ENCODE measurements at regions not wholly inside any gene's neighbourhood (a gene's known extent, or its start where the extent isn't known, plus 50 kb on each side); places are given as distances from the start of the nearest gene placed in this dataset.

DNA sequence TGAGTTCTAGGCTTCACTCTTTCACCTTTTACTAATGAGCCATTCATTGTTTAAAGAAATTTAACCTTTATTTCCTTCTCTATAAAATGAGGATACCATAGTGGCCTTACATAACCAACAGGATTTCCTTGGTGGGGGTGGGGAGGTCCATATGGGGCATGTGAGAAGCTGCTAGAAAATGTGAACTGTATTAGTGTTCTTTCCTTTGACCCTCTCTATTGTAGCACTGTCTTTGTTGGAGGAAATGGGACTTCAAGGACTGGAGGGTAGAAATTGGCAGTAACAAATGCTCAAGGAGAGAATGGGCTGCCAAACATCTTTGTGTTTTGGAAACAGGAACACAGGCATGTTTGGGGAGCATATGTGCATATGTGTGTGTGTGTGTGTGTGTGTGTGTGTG is 468.7 kb upstream of the ZEB2 start:
- TF ChIP-seq EP300 (IDR thresholded peaks at IDR 0.05): no peak
- TF ChIP-seq CTCF (IDR thresholded peaks at IDR 0.05): no peak
